Adrenal gland (tissue), 9 donors: ENCODE measurements at regions not wholly inside any gene's neighbourhood (a gene's known extent, or its start where the extent isn't known, plus 50 kb on each side); places are given as distances from the start of the nearest gene placed in this dataset.

Experiments used
- DNase-seq, 7 donors: peaks; one replicate each; pipeline ENCODE4 v3.0.0-alpha.2; 2019 to 2020
- H3K27ac ChIP-seq, 5 donors: fragments of 200-600 bp; sonication (generic) in 4 of 5; 1 replicate in 3 of 5; 2 replicates in 2 of 5; pipeline versions ENCODE4 v1.5.1 to v1.8.0; 2016 to 2020; ENCODE audit warnings: mild to moderate bottlenecking in 1 of 5
- H3K27me3 ChIP-seq: fragments of 200-600 bp; 2 replicates; pipeline ENCODE4 v1.8.0; 2021
- H3K36me3 ChIP-seq, 2 donors: fragments of 200-600 bp; replicated peaks in 1 of 2; 1 replicate in 1 of 2; 2 replicates in 1 of 2; pipeline versions ENCODE4 v1.5.1 to v1.8.0; 2018 to 2022
- H3K4me1 ChIP-seq, 2 donors: fragments of 200-600 bp; replicated peaks in 1 of 2; 1 replicate in 1 of 2; 2 replicates in 1 of 2; pipeline versions ENCODE4 v1.5.1 to v1.8.0; 2018 to 2021
- H3K4me3 ChIP-seq, 4 donors: fragments of 200-600 bp; sonication (generic) in 3 of 4; one replicate each; pipeline ENCODE4 v1.5.1; 2016 to 2018
- H3K9me3 ChIP-seq, 3 donors: fragments of 200-600 bp; sonication (generic) in 1 of 3; replicated peaks in 1 of 3; 1 replicate in 2 of 3; 2 replicates in 1 of 3; pipeline versions ENCODE4 v1.5.1 to v1.8.0; 2016 to 2021
- POLR2A ChIP-seq, 2 donors: fragments of 450-650 bp; IDR thresholded peaks; one replicate each; pipeline ENCODE4 v1.6.1; 2017; ENCODE audit warnings: antibody characterized with exemption in 2 of 2, mild to moderate bottlenecking in 2 of 2, moderate library complexity in 1 of 2
- WGBS, 4 donors: extraction: QIAGEN DNeasy Blood & Tissue Kit in 2 of 4; methylation state at CpG; one replicate each; pipeline versions ENCODE4 v1.1.5 to v1.1.7; 2013 to 2017; 5-methylcytosine and 5-hydroxymethylcytosine counted together
- intact Hi-C, 2 donors: fragments of 100-400 bp; cut with DNase I; formaldehyde crosslinking; loops; one replicate each; pipeline versions ENCODE4 v1.14.1 to v1.15.0; 2022 to 2023
- TF ChIP-seq, protein P1 (sequence below), 6 experiments: fragments of 450-650 bp in 4 of 6; fragments of 200-600 bp in 2 of 6; sonication (generic) in 1 of 6; IDR thresholded peaks; 1 replicate in 5 of 6; 2 replicates in 1 of 6; pipeline versions ENCODE4 v1.5.1 to v1.8.0; 2016 to 2021; ENCODE audit warnings: antibody characterized with exemption in 6 of 6, mild to moderate bottlenecking in 2 of 6, moderate library complexity in 1 of 6
- donor health status: healthy with polysubstance abuse.
- donor health status: Bipolar disorder and iron deficiency.
- donor health status: DM: yes; HTN: yes; CAD: no.
- donor health status: DM: no; HTN: no; CAD: no.
- donor health status: DM: no; HTN: no; CAD: no.

DNA sequence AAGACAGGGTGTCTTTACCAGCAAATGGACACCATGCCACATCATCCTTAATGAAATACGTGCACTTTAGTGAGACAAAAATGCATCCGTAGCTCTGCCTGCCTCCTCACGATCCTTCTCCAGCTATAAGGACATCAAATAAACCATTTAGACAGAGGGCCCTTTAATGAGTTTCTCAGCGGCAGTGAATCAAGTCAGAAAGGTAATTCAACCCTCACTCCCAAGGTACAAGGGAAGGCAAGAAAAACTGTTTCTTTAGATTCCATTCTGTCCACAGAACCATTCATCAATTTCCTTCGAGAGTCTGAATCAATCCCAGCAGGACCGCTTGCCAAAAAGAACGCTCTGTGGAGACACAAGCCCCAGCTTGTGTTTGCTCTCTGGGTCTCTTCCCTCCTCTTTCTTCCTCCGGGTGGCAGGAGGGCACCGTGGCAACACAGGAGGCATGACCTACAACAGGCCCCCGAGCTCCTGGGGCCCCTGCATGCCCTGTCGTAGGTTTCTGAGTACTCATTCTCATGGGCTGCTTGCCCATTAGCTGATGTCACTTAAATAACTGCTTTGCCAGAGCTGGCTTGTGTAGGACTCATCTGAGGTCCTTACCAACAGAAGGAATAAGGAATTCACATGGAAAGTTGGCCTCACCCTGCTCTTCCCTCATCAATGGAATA, 297.8 kb upstream of the PRKCQ start:
- DNase-seq, result no peak

DNA sequence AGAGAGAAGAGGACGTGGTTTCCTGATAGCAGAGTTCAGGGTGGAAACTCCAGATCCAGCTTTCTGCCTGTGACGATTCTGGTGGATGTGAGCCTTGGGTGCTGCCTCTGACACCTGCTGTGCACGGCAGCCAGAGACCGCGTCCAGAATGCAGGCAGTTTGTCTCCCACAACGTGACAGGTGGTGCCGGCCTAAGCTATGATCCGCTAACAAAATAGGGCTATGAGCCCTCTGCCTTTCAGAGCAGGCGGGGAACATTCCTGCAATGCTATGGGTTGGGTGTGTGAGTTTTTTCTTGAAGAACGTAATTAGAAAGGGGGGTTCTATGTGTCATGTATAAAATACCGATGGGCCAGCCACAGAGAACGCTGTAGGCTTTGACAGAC, 297.3 kb upstream of the PRKCQ start:
- H3K36me3 ChIP-seq, result no peaks in the 10 kb centered on the region
- no peak overlapping the region for H3K27ac ChIP-seq
- no peaks in the 10 kb centered on the region for H3K4me1 ChIP-seq
- H3K9me3 ChIP-seq, result no peaks in the 10 kb centered on the region
- intact Hi-C loops, result no loop called here
- peaks cover 5% of the 10 kb centered on the region for H3K27me3 ChIP-seq
- TF ChIP-seq POLR2A (IDR thresholded peaks at IDR 0.05), result no peak
- TF ChIP-seq, protein P1, sequence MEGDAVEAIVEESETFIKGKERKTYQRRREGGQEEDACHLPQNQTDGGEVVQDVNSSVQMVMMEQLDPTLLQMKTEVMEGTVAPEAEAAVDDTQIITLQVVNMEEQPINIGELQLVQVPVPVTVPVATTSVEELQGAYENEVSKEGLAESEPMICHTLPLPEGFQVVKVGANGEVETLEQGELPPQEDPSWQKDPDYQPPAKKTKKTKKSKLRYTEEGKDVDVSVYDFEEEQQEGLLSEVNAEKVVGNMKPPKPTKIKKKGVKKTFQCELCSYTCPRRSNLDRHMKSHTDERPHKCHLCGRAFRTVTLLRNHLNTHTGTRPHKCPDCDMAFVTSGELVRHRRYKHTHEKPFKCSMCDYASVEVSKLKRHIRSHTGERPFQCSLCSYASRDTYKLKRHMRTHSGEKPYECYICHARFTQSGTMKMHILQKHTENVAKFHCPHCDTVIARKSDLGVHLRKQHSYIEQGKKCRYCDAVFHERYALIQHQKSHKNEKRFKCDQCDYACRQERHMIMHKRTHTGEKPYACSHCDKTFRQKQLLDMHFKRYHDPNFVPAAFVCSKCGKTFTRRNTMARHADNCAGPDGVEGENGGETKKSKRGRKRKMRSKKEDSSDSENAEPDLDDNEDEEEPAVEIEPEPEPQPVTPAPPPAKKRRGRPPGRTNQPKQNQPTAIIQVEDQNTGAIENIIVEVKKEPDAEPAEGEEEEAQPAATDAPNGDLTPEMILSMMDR (IDR thresholded peaks at IDR 0.05), result no peak
- H3K4me3 ChIP-seq, result no peak overlapping the region
- 65 to 76% (median 71%) methylated on average over 10 to 12 of the region's 12 CpGs for WGBS, 4 donors
- no peak for DNase-seq

More for the DNA sequence above, 297.8 kb upstream of the PRKCQ start:
- no peaks in the 10 kb centered on the region for H3K36me3 ChIP-seq
- H3K9me3 ChIP-seq, result no peaks in the 10 kb centered on the region
- no peak overlapping the region for H3K4me3 ChIP-seq
- H3K4me1 ChIP-seq, result no peaks in the 10 kb centered on the region
- no peak for TF ChIP-seq POLR2A (IDR thresholded peaks at IDR 0.05)
- TF ChIP-seq, protein P1 (IDR thresholded peaks at IDR 0.05), result no peak
- 39 to 62% (median 51%) methylated on average over 11 of the region's 11 CpGs for WGBS, 4 donors
- no peak overlapping the region for H3K27ac ChIP-seq
- intact Hi-C loops, result no loop called here
- H3K27me3 ChIP-seq, result peaks cover 5% of the 10 kb centered on the region

DNA sequence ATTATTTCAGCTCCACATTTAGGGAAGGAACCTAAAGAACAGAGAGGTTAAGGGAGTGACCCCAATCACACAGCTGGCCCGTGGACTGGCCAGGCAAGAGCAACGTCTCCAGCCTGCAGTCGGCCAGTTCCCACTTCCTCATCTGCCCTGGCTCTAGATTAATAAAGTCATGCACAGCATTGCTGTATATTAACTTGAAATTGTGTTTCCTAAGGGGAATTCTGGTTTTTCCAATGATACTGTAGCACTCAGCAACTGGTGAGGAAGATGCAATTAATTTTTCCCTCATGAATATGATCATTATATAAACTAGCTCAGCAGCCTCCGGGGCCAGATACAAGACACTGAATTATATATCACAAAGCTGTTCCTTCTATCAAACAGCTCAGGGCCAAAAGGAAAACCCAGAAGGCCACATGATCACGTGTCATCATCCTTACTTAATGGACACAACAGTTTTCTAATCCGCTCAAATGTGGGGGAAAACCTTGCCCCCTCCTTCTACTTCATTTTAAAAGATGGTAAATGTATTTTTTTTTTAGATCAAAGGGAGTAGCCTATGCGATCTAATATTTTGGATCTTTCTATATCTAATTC, 295.3 kb upstream of the PRKCQ start:
- Histone ChIP-seq H3K27ac (no peak overlapping the region), H3K36me3 (no peaks in the 10 kb centered on the region), H3K9me3 (no peaks in the 10 kb centered on the region), H3K4me1 (no peaks in the 10 kb centered on the region), H3K4me3 (no peak overlapping the region), H3K27me3 (peaks cover 5% of the 10 kb centered on the region)
- 48 to 56% (median 54%) methylated on average over 7 of the region's 7 CpGs for WGBS, 4 donors
- TF ChIP-seq, protein P1 (IDR thresholded peaks at IDR 0.05), result no peak
- no peak for TF ChIP-seq POLR2A (IDR thresholded peaks at IDR 0.05)
- intact Hi-C loops, result no loop called here
- DNase-seq, result no peak

DNA sequence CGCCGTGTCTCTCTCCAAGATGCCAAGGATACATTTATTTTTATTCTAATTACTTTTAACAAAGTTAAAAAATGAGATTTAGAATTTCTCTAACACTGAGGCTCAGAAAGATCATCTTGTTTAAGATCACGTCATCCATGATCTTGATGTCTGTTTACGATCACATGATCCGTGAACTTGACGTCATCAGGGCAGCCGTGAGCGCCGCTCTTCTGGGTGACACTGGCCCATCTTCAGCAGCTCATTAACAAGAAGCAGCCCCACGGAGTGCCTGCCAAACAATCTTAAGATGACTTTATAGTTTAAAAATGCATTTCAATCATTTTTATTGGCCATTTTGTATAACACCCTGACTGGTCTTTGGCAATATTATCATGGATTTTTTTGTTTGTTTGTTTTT, 291.1 kb upstream of the PRKCQ start:
- H3K27me3 ChIP-seq, result peaks cover 5% of the 10 kb centered on the region
- no peak overlapping the region for H3K27ac ChIP-seq
- H3K4me3 ChIP-seq, result no peak overlapping the region
- DNase-seq, result no peak
- 76 to 82% (median 82%) methylated on average over 10 of the region's 10 CpGs for WGBS, 4 donors
- no peaks in the 10 kb centered on the region for H3K9me3 ChIP-seq
- H3K4me1 ChIP-seq, result no peaks in the 10 kb centered on the region
- intact Hi-C loops, result no loop called here
- no peaks in the 10 kb centered on the region for H3K36me3 ChIP-seq
- no peak for TF ChIP-seq POLR2A (IDR thresholded peaks at IDR 0.05)
